ENCODE measurements at regions not wholly inside any gene's neighbourhood (a gene's known extent, or its start where the extent isn't known, plus 50 kb on each side); places are given as distances from the start of the nearest gene placed in this dataset.
"Not testable (repeated sequence)": the region's sequence is repeated elsewhere in the genome, so short reads cannot be mapped to it uniquely, and the experiment has no call there.

DNA sequence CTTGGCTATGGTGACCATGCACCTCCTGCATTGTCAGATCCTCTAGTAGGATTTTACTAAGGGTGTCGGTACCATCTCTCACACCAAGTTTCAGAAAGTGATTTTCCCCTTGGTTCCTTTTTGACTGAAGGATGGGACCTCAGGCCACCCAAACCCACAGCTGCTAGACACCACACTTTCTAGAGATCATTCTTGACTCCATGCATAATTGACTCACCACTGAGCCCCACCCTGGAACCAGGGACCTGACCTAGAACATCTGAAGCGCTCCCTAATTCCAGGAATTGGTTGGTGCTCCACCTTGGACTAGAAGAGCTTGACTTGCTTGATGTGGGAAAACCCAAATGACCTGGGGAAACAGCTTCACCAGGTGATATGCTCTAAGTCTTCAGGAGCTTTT, 206.8 kb upstream of the EGLN3 start:
- TF ChIP-seq, protein P1, sequence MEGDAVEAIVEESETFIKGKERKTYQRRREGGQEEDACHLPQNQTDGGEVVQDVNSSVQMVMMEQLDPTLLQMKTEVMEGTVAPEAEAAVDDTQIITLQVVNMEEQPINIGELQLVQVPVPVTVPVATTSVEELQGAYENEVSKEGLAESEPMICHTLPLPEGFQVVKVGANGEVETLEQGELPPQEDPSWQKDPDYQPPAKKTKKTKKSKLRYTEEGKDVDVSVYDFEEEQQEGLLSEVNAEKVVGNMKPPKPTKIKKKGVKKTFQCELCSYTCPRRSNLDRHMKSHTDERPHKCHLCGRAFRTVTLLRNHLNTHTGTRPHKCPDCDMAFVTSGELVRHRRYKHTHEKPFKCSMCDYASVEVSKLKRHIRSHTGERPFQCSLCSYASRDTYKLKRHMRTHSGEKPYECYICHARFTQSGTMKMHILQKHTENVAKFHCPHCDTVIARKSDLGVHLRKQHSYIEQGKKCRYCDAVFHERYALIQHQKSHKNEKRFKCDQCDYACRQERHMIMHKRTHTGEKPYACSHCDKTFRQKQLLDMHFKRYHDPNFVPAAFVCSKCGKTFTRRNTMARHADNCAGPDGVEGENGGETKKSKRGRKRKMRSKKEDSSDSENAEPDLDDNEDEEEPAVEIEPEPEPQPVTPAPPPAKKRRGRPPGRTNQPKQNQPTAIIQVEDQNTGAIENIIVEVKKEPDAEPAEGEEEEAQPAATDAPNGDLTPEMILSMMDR (IDR thresholded peaks at IDR 0.05; ENCODE audit: low read depth, low read length, missing control alignments): no peak
- H3K4me3 ChIP-seq (replicated peaks; ENCODE audit: low read depth, low read length): no peak overlapping the region
- DNase-seq (ENCODE audit: extremely low read depth, low read depth): no peak

DNA sequence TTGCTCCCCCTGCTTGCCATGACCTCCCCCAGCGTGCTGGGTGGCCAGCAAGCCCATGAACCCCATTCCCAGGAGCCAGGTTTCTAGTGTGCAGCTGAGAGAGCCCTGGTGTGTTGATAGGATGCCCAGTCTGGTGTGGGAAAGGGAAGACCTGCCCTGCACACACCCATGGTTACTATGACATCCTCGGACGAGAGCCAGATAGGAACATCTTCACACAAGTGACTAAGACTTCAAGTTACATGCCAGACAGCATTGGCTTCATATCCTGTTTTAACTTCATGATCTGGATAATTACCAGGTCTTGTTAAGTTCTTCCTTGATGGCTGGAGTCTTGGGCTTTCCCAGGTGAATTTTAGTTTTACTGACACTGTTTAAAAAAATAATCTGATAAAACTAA, 196.6 kb upstream of the EGLN3 start:
- TF ChIP-seq, protein P1 (IDR thresholded peaks at IDR 0.05; ENCODE audit: low read depth, low read length, missing control alignments): no peak

DNA sequence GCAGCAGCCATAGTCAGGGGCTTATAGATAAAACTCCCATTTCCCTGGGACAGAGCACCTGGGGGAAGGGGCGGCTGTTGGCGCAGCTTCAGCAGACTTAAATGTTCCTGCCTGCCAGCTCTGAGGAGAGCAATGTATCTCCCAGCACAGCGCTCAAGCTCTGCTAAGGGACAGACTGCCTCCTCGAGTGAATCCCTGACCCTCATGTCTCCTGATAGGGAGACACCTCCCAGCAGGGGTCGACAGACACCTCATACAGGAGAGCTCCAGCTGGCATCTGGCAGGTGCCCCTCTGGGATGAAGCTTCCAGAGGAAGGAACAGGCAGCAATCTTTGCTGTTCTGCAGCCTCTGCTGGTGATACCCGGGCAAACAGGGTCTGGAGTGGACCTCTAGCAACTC, 189.3 kb upstream of the EGLN3 start:
- H3K4me3 ChIP-seq (replicated peaks; ENCODE audit: low read depth, low read length); DNase-seq (ENCODE audit: extremely low read depth, low read depth): not testable (repeated sequence)

More for the DNA sequence above, 196.6 kb upstream of the EGLN3 start:
- no peak for DNase-seq (ENCODE audit: extremely low read depth, low read depth)
- H3K4me3 ChIP-seq (replicated peaks; ENCODE audit: low read depth, low read length): no peak overlapping the region

DNA sequence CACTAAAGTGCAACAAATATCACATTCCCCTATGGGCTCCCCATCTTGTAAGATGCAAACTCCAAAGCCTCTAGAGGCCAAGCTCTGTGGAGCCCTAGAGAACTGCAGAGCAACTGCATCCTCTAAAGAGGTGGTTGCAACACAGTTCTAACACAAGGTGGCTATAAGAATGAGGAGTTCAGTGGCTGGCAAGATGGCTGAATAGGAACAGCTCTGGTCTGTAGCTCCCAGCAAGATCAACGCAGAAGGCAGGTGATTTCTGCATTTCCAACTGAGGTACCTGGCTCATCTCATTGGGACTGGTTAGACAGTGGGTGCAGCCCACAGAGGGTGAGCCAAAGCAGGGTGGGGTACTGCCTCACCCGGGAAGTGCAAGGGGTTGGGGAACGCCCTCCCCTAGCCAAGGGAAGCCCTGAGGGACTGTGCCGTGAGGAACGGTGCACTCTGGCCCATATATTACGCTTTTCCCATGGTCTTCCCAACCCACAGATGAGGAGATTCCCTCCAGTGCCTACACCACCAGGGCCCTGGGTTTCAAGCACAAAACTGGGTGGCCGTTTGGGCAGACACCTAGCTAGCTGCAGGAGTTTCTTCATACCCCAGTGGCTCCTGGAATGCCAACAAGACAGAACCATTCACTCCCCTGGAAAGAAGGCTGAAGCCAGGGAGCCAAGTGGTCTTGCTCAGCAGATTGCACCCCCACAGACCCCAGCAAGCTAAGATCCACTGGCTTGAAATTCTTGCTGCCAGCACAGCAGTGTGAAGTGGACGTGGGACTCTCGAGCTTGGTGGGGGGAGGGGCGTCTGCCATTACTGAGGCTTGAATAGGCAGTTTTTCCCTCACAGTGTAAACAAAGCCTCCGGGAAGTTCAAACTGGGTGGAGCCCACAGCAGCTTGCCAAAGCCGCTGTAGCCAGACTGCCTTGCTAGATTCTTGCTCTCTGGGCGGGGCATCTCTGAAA, 188.6 kb upstream of the EGLN3 start:
- not testable (repeated sequence) for H3K4me3 ChIP-seq (replicated peaks; ENCODE audit: low read depth, low read length)

DNA sequence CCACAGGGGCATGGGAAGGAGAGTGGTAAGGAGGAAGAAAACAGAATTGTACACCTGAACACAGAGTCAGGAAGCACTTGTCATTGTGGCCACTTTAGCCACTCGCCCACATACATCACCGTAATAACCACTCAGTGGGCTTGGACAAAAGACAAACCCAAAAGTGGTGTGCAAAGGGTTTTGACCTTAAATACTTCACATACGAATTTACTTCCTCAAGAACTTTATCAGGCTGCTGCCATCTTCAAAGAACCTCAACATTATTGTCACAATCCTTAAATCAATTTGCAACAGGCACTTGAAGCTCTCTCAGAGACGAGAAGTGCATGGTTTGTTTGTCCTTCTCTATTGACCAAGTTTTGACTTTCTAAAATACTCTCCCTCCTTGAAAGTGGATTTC, 187.3 kb upstream of the EGLN3 start:
- no peak overlapping the region for H3K4me3 ChIP-seq (replicated peaks; ENCODE audit: low read depth, low read length)
- DNase-seq (ENCODE audit: extremely low read depth, low read depth): no peak
- TF ChIP-seq, protein P1 (IDR thresholded peaks at IDR 0.05; ENCODE audit: low read depth, low read length, missing control alignments): no peak

More for the DNA sequence above, 188.6 kb upstream of the EGLN3 start:
- DNase-seq (ENCODE audit: extremely low read depth, low read depth): not testable (repeated sequence)

DNA sequence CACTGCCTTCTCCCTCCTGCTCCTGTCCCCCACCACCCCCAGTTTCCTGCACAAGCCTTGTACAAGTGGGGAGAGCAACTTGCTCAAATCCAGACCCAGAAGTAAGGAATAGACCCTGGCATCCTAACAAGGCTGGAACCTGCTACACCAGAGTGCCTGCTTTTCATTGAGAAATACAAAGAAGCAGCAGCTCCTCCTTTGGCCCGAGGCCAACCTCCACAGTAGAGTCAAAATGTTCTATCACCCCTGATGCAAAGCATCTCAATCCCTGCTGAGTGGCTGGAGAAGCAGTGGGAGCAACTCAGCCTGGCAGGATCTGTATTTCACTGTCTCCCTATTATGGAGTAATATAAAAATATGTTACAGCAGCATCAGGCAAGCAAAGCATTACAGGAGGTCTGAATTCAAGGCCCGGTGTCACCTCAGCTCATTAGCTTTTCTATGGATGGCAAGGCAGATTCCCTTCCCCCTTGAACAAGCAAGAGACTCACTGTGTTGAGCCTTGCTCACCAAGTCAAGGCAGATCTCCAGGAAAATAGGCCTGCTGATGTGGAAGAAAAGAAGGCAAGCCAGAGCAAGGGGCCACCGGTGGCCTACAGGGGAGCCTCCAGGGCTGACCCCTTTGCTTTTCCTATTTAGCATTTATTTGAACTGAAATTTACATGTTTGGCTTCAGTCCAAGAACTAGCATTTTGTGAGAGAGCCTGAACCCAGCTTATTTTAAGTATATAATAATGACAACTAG, 186.3 kb upstream of the EGLN3 start:
- no peak overlapping the region for H3K4me3 ChIP-seq (replicated peaks; ENCODE audit: low read depth, low read length)
- no peak for DNase-seq (ENCODE audit: extremely low read depth, low read depth)
- TF ChIP-seq, protein P1 (IDR thresholded peaks at IDR 0.05; ENCODE audit: low read depth, low read length, missing control alignments): no peak

DNA sequence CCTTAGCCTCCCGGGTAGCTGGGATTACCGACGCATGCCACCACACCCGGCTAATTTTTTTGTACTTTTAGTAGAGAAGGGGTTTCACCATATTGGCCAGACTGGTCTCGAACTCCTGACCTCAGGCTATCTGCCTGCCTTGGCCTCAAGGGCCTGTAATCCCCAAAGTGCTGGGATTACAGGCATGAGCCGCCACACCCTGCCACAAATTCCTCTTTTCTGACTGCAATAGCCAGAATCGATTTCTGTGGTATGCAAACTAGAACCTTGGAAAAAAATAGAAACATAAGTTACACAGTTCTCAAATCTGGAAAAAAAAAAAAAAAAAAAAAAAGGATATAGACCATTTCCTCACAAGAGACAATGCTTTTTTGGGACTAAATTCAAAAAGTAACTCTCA, 184.6 kb upstream of the EGLN3 start:
- TF ChIP-seq, protein P1 (IDR thresholded peaks at IDR 0.05; ENCODE audit: low read depth, low read length, missing control alignments): no peak
- H3K4me3 ChIP-seq (replicated peaks; ENCODE audit: low read depth, low read length): no peak overlapping the region
- no peak for DNase-seq (ENCODE audit: extremely low read depth, low read depth)
